Progenitor cell of endocrine pancreas (in vitro differentiated cells): ENCODE measurements at regions not wholly inside any gene's neighbourhood (a gene's known extent, or its start where the extent isn't known, plus 50 kb on each side); places are given as distances from the start of the nearest gene placed in this dataset.

Experiments used
- DNase-seq: peaks from one replicate; pipeline ENCODE4 v3.0.0; 2021; ENCODE audit warnings: low spot score; ENCODE audit not compliant: unreplicated experiment
- H3K27ac Mint-ChIP-seq: 2 replicates; pipeline ENCODE4 v1.8.0; 2021; ENCODE audit warnings: mild to moderate bottlenecking, moderate library complexity, mixed read lengths
- H3K27me3 Mint-ChIP-seq: 2 replicates; pipeline ENCODE4 v1.8.0; 2021; ENCODE audit warnings: mixed read lengths
- H3K36me3 Mint-ChIP-seq: 2 replicates; pipeline ENCODE4 v1.8.0; 2022; ENCODE audit warnings: mixed read lengths; ENCODE audit not compliant: insufficient read depth
- H3K4me1 Mint-ChIP-seq: 2 replicates; pipeline ENCODE4 v1.8.0; 2021; ENCODE audit warnings: low read depth, mixed read lengths
- H3K4me3 Mint-ChIP-seq: 2 replicates; pipeline ENCODE4 v1.8.0; 2021; ENCODE audit warnings: low read depth, mild to moderate bottlenecking, moderate library complexity, mixed read lengths
- H3K9me3 Mint-ChIP-seq: 2 replicates; pipeline ENCODE4 v1.8.0; 2021; ENCODE audit warnings: low read depth, mixed read lengths
- TF ChIP-seq, protein P1 (sequence below): fragments of 200-600 bp; sonication (generic); IDR thresholded peaks from one replicate; pipeline ENCODE4 v1.5.0; 2021; ENCODE audit warnings: antibody characterized with exemption, mild to moderate bottlenecking; ENCODE audit not compliant: unreplicated experiment

DNA sequence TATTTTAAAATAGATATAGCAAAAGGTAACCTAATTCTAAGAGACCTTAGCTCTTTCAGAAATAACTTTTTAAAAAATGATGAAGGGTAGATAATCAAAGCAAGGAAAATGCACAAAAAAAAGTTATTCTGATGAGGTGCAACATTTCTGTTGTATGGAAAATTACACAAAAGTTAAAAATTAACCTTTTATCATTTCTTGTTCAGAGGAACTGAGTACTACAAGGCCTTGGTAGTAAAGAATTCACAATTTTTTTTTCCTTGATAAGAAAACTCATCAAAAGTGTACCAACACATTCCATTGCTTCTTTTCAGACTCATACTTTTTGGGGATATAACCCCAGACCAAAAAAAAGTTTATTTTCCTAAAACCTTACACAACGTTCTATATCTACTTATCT lies 213.0 kb downstream of the IL15 start:
- Mint-ChIP-seq H3K27me3 (no peaks in the 10 kb centered on the region), H3K27ac (no peak overlapping the region), H3K4me3 (no peak overlapping the region), H3K36me3 (no peaks in the 10 kb centered on the region), H3K4me1 (peaks cover 7% of the 10 kb centered on the region), H3K9me3 (peaks cover 3% of the 10 kb centered on the region)
- TF ChIP-seq, protein P1, sequence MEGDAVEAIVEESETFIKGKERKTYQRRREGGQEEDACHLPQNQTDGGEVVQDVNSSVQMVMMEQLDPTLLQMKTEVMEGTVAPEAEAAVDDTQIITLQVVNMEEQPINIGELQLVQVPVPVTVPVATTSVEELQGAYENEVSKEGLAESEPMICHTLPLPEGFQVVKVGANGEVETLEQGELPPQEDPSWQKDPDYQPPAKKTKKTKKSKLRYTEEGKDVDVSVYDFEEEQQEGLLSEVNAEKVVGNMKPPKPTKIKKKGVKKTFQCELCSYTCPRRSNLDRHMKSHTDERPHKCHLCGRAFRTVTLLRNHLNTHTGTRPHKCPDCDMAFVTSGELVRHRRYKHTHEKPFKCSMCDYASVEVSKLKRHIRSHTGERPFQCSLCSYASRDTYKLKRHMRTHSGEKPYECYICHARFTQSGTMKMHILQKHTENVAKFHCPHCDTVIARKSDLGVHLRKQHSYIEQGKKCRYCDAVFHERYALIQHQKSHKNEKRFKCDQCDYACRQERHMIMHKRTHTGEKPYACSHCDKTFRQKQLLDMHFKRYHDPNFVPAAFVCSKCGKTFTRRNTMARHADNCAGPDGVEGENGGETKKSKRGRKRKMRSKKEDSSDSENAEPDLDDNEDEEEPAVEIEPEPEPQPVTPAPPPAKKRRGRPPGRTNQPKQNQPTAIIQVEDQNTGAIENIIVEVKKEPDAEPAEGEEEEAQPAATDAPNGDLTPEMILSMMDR: no peak
- no peak for DNase-seq

DNA sequence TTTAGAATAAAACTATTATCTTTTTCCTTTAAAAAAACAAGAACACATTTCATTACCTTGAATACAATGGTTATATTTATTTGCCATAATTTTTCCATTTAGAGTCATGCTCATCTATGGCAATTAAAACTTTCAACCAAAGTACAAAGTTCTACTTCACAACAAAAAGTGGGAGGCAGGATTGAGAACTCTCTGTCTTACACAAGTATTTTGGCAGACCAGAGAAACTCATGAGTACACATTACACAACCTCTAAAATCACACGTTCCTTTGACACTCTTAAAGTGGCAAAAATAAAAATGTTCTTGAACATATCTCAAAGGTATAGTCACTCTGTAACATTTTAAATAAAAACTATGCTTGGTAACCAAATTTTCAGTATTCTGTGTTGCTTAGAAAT lies 213.4 kb downstream of the IL15 start:
- Mint-ChIP-seq H3K36me3 (no peaks in the 10 kb centered on the region), H3K4me1 (peaks cover 7% of the 10 kb centered on the region), H3K4me3 (no peak overlapping the region), H3K27me3 (no peaks in the 10 kb centered on the region), H3K9me3 (peaks cover 3% of the 10 kb centered on the region), H3K27ac (no peak overlapping the region)
- DNase-seq: no peak
- TF ChIP-seq, protein P1: no peak

DNA sequence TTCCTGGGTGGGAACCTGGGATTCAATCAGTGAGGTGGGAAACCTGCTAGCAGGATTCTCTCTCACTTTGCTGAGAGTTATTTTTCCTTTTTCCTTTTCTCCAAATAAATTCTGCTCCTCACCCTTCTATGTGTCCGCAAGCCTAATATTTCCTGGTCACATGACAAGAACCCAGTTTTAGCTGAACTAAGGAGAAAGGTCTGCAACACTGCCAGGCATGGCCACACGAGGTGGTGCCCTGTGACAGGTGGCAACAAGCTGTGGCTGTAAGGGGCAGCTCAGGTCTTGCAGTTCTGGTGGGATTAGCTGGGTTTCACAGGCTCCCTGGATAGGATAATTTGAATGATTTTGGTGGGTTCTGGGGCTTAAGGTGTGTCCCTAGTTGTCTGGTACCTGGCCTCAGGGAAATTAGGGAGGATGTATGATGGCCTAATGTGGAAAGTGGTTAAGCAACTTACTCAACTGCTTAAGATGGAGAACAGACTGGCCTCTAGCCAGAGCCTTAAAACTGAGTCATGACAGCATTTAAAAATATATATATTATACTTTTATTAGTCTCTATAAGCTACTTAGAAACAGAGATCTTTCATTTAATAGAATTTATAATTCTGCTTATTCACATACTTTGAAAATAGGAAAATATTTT lies 215.0 kb downstream of the IL15 start:
- no peaks in the 10 kb centered on the region for H3K27me3 Mint-ChIP-seq
- peaks cover 4% of the 10 kb centered on the region for H3K4me1 Mint-ChIP-seq
- H3K36me3 Mint-ChIP-seq: no peaks in the 10 kb centered on the region
- peaks cover 13% of the 10 kb centered on the region for H3K9me3 Mint-ChIP-seq
- H3K27ac Mint-ChIP-seq: no peak overlapping the region
- TF ChIP-seq, protein P1: no peak
- H3K4me3 Mint-ChIP-seq: no peak overlapping the region
- no peak for DNase-seq

DNA sequence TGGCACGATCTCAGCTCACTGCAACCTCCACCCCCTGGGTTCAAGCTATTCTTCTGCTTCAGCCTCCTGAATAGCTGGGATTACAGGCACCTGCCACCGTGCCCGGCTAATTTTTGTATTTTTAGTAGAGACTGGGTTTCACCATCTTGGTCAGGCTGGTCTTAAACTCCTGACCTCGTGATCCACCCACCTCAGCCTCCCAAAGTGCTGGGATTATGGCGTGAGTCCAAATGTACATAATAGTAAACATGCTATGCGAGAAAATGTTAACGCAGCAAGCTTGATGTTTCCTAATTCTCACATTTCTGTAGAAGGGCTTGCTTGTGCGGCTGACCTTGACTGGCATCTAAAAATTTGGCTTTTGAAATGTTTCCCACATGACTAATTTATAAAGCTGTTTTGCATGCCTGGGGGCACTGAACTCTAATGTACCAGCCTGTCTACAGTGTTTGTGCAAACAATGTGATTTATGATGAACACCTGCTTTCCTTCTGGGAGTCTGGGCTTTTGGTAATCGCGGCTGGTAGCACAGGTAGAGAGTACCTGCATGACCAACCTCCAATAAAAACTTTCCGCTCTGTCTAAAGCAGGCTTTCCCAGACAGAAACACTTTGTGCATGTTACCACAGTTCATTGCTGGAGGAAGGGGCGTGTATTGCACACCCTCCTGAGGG lies 216.8 kb downstream of the IL15 start:
- Mint-ChIP-seq H3K27me3 (no peaks in the 10 kb centered on the region), H3K4me1 (peaks cover 4% of the 10 kb centered on the region), H3K36me3 (no peaks in the 10 kb centered on the region), H3K9me3 (peaks cover 10% of the 10 kb centered on the region), H3K27ac (no peak overlapping the region), H3K4me3 (no peak overlapping the region)
- TF ChIP-seq, protein P1: no peak
- DNase-seq: no peak

DNA sequence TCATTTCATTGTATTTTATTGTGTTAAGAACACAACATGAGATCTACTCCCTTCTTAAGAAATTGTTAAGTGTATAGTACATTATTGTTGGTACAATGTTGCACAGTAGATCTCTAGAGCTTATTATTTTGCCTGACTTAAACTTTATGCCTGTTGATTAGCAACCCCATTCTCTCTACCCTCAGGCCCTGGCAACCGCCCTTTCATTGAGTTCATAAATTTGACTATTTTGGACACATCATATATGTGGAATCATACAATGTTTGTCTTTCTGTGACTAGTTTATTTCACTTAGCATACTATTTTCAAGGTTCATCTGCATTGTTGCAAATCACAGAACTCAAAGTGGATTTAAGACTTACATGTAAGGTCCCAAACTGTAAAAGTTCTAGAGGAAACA lies 222.1 kb downstream of the IL15 start:
- no peak overlapping the region for H3K27ac Mint-ChIP-seq
- H3K4me3 Mint-ChIP-seq: no peak overlapping the region
- H3K36me3 Mint-ChIP-seq: no peaks in the 10 kb centered on the region
- H3K9me3 Mint-ChIP-seq: peaks cover 10% of the 10 kb centered on the region
- H3K4me1 Mint-ChIP-seq: peaks cover 4% of the 10 kb centered on the region
- no peaks in the 10 kb centered on the region for H3K27me3 Mint-ChIP-seq
- no peak for DNase-seq
- TF ChIP-seq, protein P1: no peak
